Skin of body (tissue), 1 donor: ENCODE measurements at regions not wholly inside any gene's neighbourhood (a gene's known extent, or its start where the extent isn't known, plus 50 kb on each side); places are given as distances from the start of the nearest gene placed in this dataset.
"Not testable (repeated sequence)": the region's sequence is repeated elsewhere in the genome, so short reads cannot be mapped to it uniquely, and the experiment has no call there.

Source experiments
- DNase-seq: peaks from one replicate; lab custom pipeline; 2025; lab: John Stamatoyannopoulos, UW

DNA sequence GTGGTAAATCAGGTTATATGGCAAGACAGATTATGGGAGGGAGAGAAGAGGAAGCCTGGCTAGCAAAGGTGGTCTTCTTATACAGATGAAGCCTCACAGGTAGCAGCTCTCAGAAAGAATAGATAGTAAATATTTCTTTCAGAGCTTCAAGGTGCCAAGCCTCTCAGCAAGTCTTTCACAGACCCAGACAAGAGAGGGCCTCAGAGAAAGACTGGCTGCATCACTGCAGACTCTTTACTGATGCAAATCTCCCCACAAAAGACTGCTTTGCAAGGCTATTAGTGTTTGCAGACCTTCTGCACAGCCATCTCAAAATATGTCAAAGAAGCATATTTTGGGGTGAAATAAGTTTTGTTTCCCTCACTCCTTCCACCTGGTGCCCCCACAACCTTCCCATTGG is 372.4 kb upstream of the RND3 start:
- DNase-seq, result no peak

DNA sequence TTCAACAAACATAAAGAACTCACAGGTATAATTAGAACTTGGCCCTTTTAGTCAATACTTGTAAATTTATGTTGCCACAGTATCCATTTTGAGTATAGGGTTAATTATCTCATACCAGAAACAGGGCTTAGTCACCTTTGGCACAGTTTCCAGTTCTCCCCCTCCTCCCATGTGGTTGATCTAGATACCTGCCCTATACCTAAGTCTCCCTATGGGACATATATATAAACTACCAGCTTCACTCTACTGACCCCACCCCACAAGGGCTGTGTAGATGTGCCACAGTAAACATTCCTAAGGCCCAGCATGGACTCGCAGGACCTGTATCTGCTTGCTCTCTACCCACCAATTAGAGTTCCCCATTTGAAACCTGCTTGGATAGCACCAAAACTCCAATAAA is 371.7 kb upstream of the RND3 start:
- DNase-seq, result no peak

DNA sequence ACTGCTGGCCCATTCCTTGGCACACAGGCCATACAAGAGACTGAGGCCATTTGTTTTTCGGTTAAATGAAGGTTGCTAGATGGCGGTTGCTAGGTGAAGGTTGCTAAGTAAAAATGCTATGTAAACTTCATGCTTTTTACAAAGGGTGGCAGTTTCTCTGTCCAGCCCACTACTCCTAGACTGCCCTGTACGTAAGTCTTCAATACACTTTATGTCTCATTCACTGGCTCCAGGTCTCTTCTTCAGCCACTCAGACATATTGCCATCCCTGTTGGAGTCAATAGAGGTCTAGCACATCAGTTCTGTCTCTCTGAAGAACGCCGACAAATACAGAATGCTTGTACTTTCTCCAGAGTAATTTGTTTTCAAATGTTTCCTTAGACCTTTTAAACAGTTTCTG is 370.9 kb upstream of the RND3 start:
- no peak for DNase-seq

DNA sequence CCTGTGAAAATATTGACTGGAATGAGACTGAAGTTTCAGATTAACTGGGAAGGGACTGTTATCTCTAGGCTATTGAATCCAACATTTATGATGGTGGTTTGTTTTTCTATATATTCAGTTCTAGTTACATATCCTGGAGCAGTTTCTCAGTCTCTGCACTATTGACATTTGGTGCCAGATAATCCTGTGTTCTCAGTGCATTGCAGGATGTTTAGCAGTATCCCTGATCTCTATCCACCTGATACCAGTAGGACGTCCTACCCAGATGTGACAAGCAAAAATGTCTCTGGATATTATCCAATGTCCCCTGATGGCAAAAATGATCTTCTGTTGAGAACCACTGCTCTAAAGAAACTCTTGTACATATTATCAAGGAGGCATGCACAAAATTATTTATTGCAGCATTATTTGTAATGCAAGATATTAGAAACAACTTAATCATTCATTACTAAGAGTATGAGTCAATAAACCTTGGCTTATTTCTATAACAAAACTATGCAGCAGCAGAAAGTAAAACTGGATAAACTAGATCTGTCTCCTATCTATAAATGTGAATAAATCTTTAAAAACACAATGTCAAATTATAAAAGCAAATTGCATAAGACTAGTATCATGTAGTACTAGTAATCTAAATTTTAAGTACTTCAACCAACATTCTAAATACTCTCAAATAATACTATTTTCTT is 369.3 kb upstream of the RND3 start:
- DNase-seq, result no peak

DNA sequence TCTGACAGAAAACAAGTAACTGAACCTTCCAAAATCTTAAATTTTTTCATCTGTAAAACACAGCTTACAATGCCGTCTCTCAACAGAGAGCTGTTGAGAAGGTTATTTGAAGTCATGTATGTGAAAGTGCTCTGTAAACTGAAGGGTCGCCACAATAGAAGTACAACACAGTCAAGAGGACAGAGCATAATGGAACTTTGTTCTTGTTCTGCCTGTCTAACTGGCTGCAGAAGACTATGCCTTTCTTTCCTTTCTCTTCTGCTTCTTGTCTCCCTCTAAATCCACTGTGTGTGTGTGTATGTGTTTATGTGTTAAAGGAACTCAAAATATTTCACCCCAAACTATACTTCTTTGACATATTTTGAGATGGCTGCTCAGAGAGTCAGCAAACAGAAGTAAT is 365.8 kb upstream of the RND3 start:
- DNase-seq, result no peak

DNA sequence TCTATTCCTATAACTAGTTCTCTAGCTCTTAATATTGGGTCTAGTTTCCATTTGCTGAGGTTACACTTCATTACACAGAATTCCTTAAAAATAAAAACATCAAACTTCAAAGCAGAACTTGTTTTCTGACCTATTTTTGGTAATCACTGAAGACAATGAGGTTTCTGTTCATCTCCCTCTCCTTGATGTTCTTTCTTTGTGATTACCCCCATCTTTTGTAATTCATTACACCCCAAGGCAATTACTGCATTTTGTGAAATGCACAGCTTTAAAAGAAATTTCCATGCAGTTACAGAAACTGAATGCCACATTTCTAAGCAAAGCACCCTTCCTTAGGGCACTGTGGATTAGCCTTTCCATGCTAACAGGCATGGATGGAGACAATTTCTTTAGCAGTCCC is 363.2 kb upstream of the RND3 start:
- DNase-seq, result no peak

DNA sequence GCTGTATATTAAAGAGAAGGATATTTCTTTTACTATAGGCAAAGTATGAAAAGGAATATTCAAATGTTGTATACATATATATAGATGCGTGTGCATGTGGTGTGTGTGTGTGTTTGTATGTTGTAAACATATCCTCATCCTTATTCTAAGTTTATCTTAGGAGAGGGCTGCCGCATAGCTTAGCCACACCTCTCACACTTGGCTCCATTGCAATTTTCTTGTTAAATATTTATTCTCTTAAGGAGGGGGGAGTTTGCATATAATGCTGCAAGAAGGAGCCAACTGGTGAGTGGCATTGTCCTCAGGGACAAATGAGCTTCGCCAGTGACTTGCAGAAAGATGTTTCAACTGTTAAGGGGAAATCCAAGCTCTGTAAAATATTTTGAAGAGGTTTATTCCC is 360.1 kb upstream of the RND3 start:
- DNase-seq, result no peak

DNA sequence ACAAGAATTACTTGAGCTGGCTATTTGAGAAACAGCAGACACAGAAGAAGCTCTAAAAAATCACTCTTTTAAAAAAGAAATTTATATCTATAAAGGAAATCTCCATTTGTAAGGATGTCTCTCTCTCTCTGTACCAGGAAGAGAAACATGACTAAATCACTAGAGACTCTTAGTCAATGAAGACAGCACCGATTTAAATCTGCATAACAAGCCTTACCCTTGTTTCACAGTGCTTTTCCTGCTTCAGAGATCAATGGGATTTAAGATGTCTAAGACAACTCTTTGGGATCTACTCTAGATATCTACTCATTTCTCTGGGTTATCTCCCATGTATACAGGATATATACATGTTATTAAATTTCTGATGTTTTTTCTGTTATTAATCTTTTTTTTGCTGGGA is 359.2 kb upstream of the RND3 start:
- DNase-seq, result no peak

DNA sequence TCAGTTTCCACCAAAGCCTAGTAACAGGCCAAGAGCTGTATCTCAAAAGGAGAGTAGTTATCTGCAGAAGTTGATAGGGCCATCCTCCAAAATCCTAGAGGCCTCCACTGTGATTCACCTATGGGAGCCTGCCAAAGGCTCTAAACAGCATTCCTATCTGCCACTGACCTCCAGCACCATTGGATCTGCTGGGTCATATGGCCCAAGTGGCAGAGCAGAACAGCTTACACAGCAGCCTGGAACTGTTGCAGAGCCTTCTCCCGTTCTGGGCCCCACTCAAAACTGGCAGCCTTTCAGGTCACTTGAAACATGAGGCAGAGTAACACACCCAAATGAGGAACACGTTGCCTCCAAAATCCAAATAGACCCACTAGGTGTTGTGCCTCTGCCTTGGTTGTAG is 345.2 kb upstream of the RND3 start:
- no peak for DNase-seq

DNA sequence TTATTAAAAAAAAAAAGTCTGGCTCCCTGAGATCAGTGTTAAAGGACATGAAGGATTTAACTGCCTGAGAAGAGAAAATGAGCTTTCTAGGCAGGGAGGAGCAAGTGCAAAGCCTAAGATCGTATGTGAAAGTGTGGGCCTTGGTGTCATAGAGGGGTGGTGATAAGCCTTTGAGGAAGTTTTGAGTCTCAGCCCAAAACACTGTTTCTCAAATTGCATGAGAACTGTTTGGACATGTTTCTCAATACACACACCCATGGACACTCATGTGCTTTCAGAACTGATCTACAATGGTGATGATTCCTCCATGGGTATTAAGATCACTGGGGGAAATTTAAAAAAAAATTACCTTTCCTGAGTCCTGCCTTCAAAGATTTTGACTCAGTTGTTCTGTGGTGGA is 336.7 kb upstream of the RND3 start:
- DNase-seq, result no peak

DNA sequence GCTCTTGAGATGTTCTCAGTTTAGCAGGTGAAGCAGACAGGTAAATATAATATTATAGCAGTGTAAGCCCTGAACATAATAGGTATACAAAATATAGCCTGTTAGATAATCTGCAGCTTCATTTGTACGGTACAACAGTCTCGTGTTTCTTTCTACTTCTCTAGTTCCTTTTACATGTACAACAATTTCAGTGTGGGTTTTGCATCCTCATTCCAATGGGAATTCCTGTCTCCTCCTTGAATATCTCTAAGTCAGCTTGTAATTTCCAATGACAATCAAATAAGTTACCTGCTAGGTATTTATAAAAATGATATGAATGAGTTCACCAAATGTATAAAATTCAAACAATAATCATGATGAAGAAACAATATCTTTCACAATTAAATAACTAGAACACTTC is 330.0 kb upstream of the RND3 start:
- no peak for DNase-seq

DNA sequence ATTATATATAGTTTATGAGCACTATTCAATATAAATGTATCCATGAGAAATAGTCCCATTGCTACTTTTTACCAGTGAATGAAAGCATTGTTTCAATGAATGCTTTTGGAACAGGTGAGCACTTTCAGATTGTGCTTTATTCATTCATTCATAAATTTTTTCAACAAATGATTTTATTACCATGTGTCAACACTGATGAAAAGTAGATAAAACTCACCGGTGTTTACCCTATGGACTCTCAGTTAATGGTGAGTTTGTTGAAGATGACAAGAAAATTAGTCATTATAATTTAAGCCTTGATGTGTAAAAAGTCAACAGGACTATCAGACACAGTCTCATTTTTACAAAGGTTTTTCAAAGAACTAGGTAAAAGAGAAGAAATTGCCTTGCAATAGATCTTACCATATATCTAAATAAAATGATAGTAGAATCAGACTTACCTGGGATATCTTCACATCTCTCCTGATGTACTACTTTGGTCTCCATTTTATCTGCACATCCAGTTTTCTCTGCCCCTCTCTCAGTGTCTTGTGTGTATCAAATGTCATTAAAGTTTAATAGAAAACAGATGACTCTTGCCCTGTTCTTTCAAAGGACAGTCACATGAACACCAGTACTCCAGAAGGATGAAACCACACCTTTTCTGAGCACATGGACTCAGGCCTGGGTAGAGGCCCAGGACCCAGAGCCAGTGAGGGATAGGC is 325.3 kb upstream of the RND3 start:
- DNase-seq, result no peak

DNA sequence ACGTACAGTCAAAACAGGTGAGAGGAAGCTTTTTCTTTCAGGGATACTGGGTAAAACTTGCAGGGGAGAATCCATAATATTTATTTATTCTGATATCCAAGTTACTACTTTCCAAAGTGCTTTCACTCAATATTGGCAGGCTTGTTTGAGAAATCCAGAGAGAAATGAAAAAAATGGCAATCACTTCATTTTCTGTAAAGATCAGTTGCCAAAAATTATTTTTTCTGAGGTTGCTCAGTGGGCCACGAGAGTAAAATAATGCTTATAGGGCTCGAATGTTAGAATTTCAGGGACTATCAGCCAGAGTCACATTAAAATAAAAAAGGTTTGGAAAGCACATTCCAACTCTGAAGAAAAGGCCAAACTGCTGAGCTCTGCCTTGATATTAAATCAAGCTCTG is 324.6 kb upstream of the RND3 start:
- DNase-seq, result peak; percentile 59

DNA sequence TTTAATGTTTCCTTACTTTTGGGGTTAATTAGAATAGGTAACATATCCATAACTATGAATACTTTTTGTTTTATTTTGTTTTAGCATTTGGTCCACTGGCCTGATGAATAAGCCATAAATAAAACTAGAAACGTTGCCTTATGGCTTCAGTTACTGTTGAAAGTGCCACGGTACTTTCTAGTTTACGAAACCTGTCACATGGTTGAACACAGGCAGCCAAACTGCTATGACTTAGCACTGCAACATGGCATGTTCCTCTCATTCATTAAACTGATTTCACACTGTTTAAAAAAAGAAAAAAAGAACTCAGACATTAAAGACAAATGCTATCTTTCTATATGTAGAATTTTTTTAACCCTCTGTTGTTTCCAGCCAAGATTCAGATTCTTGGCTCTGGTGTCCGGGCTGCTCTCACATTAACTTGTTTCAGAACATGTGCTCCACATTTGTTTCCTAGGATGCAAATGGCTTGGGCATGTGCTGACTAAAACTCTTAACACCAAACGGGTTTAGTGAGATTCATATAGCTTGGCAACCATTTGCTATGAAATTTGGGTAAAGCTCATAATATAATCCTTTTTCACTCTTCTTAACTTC is 323.9 kb upstream of the RND3 start:
- DNase-seq, result peak; percentile 91

DNA sequence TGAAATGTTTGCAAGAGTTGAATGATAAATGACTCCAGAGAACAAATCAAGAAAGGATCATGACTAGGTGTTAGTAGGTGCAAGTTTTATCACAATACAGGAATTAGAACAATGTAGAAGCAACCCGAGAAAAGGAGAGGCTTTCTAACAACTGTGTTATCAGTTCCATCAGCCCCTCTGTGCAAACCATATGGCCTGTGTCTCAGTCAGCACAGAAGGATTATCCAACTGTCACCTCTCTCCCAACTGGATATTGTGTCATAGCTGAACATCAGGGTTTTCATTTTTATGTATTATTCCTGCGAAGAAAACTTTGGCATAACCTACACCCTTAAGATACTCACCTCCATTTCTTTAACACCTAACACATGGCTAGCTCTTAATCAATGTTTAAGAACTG is 321.6 kb upstream of the RND3 start:
- DNase-seq, result no peak

DNA sequence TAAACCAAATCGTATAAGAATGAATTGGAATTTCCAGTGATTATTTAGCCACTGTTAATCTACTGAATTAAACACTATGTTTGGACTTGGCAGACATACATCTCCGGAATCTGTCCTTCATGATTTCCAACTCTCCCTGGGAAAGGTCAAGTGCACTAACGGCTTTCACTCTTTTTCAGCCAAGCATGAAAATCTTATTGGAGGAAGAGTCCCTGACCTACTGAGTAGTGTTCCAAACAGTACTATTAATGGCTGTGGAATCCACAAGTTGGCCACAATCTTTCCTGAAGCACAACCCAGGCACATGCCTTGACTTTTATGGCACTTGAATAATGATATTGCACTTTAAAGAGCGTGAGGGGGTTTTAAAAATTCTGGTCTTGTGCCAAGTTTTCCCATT is 318.9 kb upstream of the RND3 start:
- no peak for DNase-seq

DNA sequence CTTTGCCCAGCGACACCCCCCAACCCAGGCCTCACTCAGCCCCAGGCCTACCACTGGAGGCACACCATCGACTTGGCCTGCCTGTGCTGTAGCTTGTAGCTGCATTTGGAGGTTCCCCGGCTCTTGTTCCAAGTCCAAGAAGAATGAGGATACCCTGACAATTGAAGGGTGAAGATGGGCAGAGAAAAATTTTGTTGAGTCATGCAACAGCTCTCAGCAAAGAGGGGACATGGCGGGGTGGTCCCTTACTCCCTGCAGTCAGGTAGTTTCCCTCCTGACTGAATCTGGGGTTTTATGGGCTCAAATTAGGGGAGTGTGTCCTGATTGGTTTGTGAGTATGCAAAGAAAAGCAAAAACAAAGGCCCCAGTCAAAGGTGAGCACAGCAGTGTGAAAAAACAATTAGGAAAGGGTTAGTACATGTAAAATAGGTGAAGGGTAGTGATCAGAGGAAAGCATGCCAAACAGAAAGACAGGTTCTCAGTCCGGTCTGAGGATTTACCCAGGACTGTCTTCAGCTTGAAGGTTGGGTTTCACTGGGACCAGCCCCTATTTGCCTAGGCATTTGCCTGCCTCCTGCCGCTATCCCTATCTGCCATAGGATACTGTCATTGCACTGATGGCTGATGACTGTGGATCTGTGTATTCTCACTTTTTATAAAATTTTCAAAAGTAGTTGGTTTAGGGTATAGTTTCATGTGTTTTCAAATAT is 316.4 kb upstream of the RND3 start:
- no peak for DNase-seq

DNA sequence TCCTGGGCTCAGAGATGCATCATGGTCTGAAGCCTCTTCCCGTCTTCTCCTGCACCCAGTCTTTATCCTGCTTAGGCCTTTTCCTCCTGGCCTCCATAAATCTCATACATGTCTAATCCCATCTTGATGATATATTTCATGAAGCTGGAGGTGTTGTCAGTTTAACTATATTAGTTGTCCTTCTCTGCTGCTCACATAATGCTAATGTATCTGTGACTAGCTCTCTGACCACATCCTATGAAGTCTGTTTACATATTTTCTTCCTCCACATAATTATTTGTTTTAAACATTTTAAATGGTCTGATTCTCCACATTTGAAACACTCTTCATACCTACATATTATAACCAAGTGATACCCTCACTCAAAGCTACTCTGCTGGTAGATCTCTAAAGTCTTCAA is 315.2 kb upstream of the RND3 start:
- DNase-seq, result no peak

DNA sequence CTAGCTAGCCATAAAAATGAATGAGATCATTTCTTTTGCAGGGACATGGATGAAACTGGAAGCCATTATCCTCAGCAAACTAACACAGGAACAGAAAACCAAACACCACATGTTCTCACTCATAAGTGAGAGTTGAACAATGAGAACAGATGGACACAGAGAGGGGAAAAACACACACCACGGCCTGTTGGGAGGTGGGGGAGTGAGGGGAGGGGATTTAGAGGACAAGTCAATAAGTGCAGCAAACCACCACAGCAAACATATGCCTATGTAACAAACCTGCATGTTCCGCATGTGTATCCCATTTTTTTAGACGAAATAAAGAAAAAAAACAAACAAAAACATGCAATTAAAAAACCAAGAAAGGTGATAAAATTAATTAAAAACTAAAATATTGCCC is 308.8 kb upstream of the RND3 start:
- not testable (repeated sequence) for DNase-seq

DNA sequence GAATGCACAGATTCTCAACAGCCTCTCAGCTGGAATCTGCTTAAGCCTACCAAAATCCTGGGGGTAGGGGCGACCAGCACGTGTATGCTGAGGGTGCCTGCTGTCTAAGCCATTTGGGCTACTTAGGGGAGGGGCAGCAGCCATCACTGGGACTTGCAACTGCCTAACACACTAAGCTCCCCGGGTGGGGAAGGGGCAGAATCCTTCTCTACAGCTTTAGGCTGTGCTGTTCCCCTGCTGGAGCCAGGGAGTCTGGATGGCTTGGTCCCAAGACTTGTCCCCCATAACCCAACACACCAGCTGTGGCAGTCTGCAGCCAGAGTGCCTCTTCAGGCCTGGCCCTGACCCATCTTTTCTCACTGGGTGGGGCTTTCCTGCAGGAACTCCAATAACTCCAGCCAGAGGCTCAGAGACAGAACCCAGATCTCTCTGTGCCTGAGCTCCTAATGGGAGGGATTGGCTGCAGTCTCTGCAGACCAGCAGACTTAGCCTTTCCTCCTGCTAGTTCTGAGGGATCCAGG is 305.4 kb upstream of the RND3 start:
- no peak for DNase-seq

DNA sequence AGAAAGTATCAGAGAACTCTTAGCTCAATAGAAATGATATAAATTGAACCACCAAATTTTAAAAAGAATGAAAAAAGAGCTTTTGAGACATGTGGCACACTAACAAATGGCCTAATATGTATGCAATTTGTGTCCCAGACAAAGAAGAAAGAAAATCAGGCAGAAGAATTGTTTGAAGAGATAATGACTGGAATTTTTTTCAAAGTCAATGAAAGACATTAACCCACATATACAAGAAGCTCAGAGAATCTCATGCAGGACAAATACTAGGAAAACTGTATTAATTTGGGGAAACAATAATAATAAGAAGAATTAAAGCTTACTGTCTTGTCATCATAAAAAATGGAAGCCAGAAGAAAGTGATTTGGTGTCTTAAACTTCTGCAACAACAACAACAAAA is 304.1 kb upstream of the RND3 start:
- no peak for DNase-seq

DNA sequence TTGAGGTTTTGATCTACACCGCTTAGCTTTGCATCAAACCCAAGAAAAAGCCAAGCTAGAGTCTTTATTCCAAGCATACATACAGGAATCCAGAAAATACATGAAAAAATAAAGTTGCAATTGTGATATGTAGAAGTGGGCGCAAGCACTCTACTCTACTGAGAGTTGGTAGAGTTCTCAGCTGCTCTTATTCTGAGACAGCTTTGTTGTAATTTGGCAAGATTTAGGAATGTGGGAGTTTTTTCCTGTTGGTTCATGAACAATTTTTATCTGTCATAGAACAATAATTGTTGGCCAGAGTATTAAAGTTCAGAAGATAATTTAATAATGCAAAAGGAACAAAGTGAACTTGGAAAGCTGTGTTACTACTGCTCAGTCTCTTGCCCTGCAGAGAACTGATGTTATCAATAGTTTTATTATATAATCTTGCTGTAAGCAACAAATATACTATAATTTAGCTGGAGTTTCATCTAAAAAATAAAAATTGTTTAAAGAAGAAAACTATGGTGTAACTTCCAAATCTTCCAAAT is 302.0 kb upstream of the RND3 start:
- DNase-seq, result no peak
